ENCODE measurements at regions not wholly inside any gene's neighbourhood (a gene's known extent, or its start where the extent isn't known, plus 50 kb on each side); places are given as distances from the start of the nearest gene placed in this dataset.

- no peak for DNase-seq
- H3K27ac ChIP-seq, result no peak overlapping the region
- no peaks in the 10 kb centered on the region for H3K9me3 ChIP-seq
- H3K27me3 ChIP-seq, result no peaks in the 10 kb centered on the region
- no peak for TF ChIP-seq POLR2A (IDR thresholded peaks at IDR 0.05)
- TF ChIP-seq EP300 (IDR thresholded peaks at IDR 0.05), result no peak
- no peak for TF ChIP-seq POLR2AphosphoS5 (IDR thresholded peaks at IDR 0.05)
- TF ChIP-seq CTCF (IDR thresholded peaks at IDR 0.05), result no peak
- whole genome bisulfite sequencing, 2 donors, result 88 to 92% methylated on average over 2 of the region's 2 CpGs
- no peaks in the 10 kb centered on the region for H3K36me3 ChIP-seq
- intact Hi-C loops (cut with DNase I), result no loop called here
- H3K4me1 ChIP-seq, result no peaks in the 10 kb centered on the region
- no peak overlapping the region for H3K4me3 ChIP-seq
Observed at GRCh38 chr2:160932960-160933359, 227.3 kb upstream of the TANK start.

GRCh38 chr2:160934263-160934662 is 226.0 kb upstream of the TANK start:
- H3K4me3 ChIP-seq, result no peak overlapping the region
- no peaks in the 10 kb centered on the region for H3K36me3 ChIP-seq
- no peak for DNase-seq
- no peak overlapping the region for H3K27ac ChIP-seq
- H3K27me3 ChIP-seq, result no peaks in the 10 kb centered on the region
- TF ChIP-seq POLR2A (IDR thresholded peaks at IDR 0.05), result no peak
- TF ChIP-seq EP300 (IDR thresholded peaks at IDR 0.05), result no peak
- H3K9me3 ChIP-seq, result no peaks in the 10 kb centered on the region
- WGBS, 2 donors, result 84 to 85% methylated on average over 4 of the region's 4 CpGs
- intact Hi-C loops (cut with DNase I), result no loop called here
- H3K4me1 ChIP-seq, result no peaks in the 10 kb centered on the region

DNA sequence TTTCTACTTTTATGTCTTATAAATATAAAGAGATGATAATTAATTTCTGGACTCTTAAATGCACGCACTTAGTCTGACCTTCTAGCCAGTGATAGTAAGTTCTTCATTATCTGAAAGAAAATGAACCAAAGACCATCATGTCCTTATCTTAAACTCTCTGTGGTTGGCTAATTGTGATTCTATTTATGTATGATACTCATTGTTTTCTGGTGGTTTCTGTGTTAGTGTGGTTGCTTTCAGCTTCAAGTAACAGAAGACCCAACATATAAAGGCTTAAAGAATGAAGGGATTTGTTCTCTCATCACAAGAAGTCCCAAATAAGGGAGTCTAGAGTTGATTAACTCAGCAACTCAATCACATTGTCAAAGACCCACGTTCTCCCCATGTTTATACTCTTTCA is 225.2 kb upstream of the TANK start:
- no peak overlapping the region for H3K4me3 ChIP-seq
- 73 to 78% methylated on average over 2 of the region's 2 CpGs for WGBS, 2 donors
- TF ChIP-seq POLR2A (IDR thresholded peaks at IDR 0.05) (no peak), CTCF (IDR thresholded peaks at IDR 0.05) (no peak), POLR2AphosphoS5 (IDR thresholded peaks at IDR 0.05) (no peak), EP300 (IDR thresholded peaks at IDR 0.05) (no peak)
- no peaks in the 10 kb centered on the region for H3K9me3 ChIP-seq
- no peak overlapping the region for H3K27ac ChIP-seq
- DNase-seq, result no peak
- H3K36me3 ChIP-seq, result no peaks in the 10 kb centered on the region
- H3K4me1 ChIP-seq, result no peaks in the 10 kb centered on the region
- no peaks in the 10 kb centered on the region for H3K27me3 ChIP-seq
- intact Hi-C loops (cut with DNase I), result no loop called here

DNA sequence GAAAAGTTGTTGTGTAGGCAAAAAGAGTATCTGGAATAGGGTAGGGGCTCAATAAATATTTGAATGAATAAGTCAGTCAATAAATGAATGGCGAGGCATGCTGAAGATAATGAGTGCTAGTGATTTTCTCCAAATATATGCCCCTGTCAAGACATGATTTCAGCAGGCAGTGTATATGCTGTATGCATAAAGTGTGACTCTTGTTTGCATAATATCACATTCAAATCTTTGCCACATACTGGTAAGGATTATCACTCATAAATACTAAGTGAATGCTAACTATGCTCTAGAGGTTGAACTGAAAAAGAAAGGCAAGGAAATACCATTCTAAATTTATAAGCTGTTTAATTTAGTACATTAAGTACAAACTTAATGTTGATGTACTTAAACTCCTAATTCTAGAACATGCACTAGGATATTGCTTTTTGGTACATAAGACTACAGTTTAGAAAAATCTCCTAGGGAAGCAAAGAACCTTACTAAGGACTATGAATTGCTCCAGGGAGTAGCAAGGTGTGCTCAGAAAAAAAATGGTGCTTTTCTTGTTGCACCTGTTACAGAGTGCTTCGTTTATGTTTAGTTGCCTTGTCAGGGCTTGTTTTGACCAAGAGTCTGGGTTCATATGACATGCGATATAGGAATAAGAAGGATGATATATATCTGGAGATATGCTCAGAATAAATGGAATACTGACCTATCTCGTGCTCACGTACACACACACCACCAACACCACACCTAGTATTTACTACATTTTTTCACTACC is 224.0 kb upstream of the TANK start:
- Histone ChIP-seq H3K4me1 (no peaks in the 10 kb centered on the region), H3K27ac (no peak overlapping the region), H3K4me3 (no peak overlapping the region), H3K36me3 (no peaks in the 10 kb centered on the region), H3K9me3 (no peaks in the 10 kb centered on the region), H3K27me3 (no peaks in the 10 kb centered on the region)
- TF ChIP-seq POLR2AphosphoS5 (IDR thresholded peaks at IDR 0.05), result no peak
- no peak for TF ChIP-seq EP300 (IDR thresholded peaks at IDR 0.05)
- no peak for TF ChIP-seq POLR2A (IDR thresholded peaks at IDR 0.05)
- TF ChIP-seq CTCF (IDR thresholded peaks at IDR 0.05), result no peak
- 90 to 91% methylated on average over 5 of the region's 5 CpGs for WGBS, 2 donors
- intact Hi-C loops (cut with DNase I), result no loop called here
- DNase-seq, result no peak

DNA sequence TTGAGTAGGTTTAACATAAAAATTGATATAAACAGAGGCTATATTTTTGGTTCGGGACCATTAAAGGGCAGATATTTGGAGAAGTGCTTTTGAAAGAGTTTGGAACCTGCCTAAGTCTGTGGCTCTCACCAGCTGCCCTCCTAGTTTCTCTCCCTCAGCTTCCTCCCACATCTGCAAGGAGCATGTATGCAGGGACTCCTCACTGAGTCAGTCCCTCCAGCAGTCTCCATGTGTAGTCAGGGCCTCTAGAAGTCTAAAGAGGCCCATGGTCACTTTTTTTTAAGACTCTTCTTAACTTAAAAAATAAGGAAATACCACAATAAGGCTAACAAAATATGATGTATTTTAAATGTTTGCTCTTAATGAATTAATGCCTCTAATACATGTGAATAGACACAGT is 220.0 kb upstream of the TANK start:
- Histone ChIP-seq H3K36me3 (no peaks in the 10 kb centered on the region), H3K27me3 (no peaks in the 10 kb centered on the region), H3K4me1 (no peaks in the 10 kb centered on the region), H3K9me3 (no peaks in the 10 kb centered on the region), H3K4me3 (no peak overlapping the region), H3K27ac (no peak overlapping the region)
- TF ChIP-seq POLR2A (IDR thresholded peaks at IDR 0.05) (no peak), CTCF (IDR thresholded peaks at IDR 0.05) (no peak)
- no peak for DNase-seq
- intact Hi-C loops (cut with DNase I), result no loop called here
- 84 to 86% methylated on average over 1 of the region's 1 CpG for WGBS, 2 donors
